HEK293 (cell line): ENCODE measurements at regions not wholly inside any gene's neighbourhood (a gene's known extent, or its start where the extent isn't known, plus 50 kb on each side); places are given as distances from the start of the nearest gene placed in this dataset.

Source experiments
- CTCF ChIA-PET: fragments of 350-600 bp; formaldehyde crosslinking; extraction: SDS; loops from one replicate; lab custom pipeline; 2021; ENCODE audit warnings: antibody characterized with exemption; lab: Yijun Ruan, JAX
- POLR2A ChIA-PET: fragments of 300-600 bp; formaldehyde crosslinking; extraction: SDS; loops from one replicate; lab custom pipeline; 2020; ENCODE audit warnings: antibody characterized with exemption, inconsistent platforms; lab: Yijun Ruan, JAX
- H3K27ac ChIP-seq: fragments of 200-500 bp; sonication (Bioruptor generic); 2 replicates; pipeline ENCODE4 v1.5.1; 2014; ENCODE audit warnings: low read depth, low read length, control low read depth, inconsistent platforms; ENCODE audit errors: extremely low read depth
- H3K36me3 ChIP-seq, 2 experiments: fragments of 200-500 bp in 1 of 2; sonication (Bioruptor generic) in 1 of 2; 1 replicate in 1 of 2; 2 replicates in 1 of 2; pipeline ENCODE4 v1.5.1; 2014 to 2017; ENCODE audit warnings: inconsistent platforms in 2 of 2, low read length in 2 of 2; ENCODE audit not compliant: control insufficient read depth in 2 of 2, insufficient read depth in 1 of 2
- H3K4me1 ChIP-seq: fragments of 200-500 bp; sonication (Bioruptor generic); 2 replicates; pipeline ENCODE4 v1.5.1; 2014; ENCODE audit warnings: mild to moderate bottlenecking, low read length, inconsistent platforms; ENCODE audit not compliant: control insufficient read depth, insufficient read depth
- H3K4me3 ChIP-seq: 2 replicates; pipeline ENCODE4 v1.5.1; 2011; ENCODE audit warnings: low read depth, mild to moderate bottlenecking, control low read depth, low read length, moderate library complexity
- H3K9me3 ChIP-seq: fragments of 200-500 bp; sonication (Bioruptor generic); 2 replicates; pipeline ENCODE4 v1.5.1; 2014; ENCODE audit warnings: low read depth, low read length, inconsistent platforms; ENCODE audit not compliant: control insufficient read depth, insufficient read depth
- BCL11B ChIP-seq: fragments of 450-650 bp; formaldehyde crosslinking; IDR thresholded peaks from 2 replicates; pipeline ENCODE4 v1.5.1; 2016; ENCODE audit warnings: low read depth, missing biosample characterization, missing genetic modification characterization
- GLI4 ChIP-seq: fragments of 450-650 bp; formaldehyde crosslinking; IDR thresholded peaks from 2 replicates; pipeline ENCODE4 v1.5.1; 2016; ENCODE audit warnings: missing biosample characterization, missing genetic modification characterization
- HIC1 ChIP-seq: fragments of 450-650 bp; formaldehyde crosslinking; IDR thresholded peaks from 2 replicates; pipeline ENCODE4 v1.5.1; 2016; ENCODE audit warnings: missing biosample characterization, missing genetic modification characterization
- REST ChIP-seq: fragments of 450-650 bp; formaldehyde crosslinking; IDR thresholded peaks from 2 replicates; pipeline ENCODE4 v1.5.1; 2016; ENCODE audit warnings: missing biosample characterization, missing genetic modification characterization
- SCRT2 ChIP-seq: fragments of 450-650 bp; formaldehyde crosslinking; IDR thresholded peaks from 2 replicates; pipeline ENCODE4 v1.5.1; 2016; ENCODE audit warnings: missing biosample characterization, missing genetic modification characterization
- ZFP3 ChIP-seq: fragments of 450-650 bp; formaldehyde crosslinking; IDR thresholded peaks from 2 replicates; pipeline ENCODE4 v1.5.1; 2016; ENCODE audit warnings: low read depth, missing biosample characterization, missing genetic modification characterization
- ZFP37 ChIP-seq: fragments of 450-650 bp; formaldehyde crosslinking; IDR thresholded peaks from 2 replicates; pipeline ENCODE4 v1.5.1; 2016; ENCODE audit warnings: missing biosample characterization, missing genetic modification characterization
- ZNF121 ChIP-seq: fragments of 450-650 bp; formaldehyde crosslinking; IDR thresholded peaks from 2 replicates; pipeline ENCODE4 v1.5.1; 2016; ENCODE audit warnings: missing biosample characterization, missing genetic modification characterization
- ZNF23 ChIP-seq: fragments of 450-650 bp; formaldehyde crosslinking; IDR thresholded peaks from 2 replicates; pipeline ENCODE4 v1.5.1; 2016; ENCODE audit warnings: missing biosample characterization, missing genetic modification characterization, borderline replicate concordance
- ZNF266 ChIP-seq: fragments of 450-650 bp; formaldehyde crosslinking; IDR thresholded peaks from 2 replicates; pipeline ENCODE4 v1.5.1; 2016; ENCODE audit warnings: missing biosample characterization, missing genetic modification characterization, low read depth
- ZNF544 ChIP-seq: fragments of 450-650 bp; formaldehyde crosslinking; IDR thresholded peaks from 2 replicates; pipeline ENCODE4 v1.5.0; 2017; ENCODE audit warnings: missing biosample characterization, missing genetic modification characterization
- ZNF600 ChIP-seq: fragments of 450-650 bp; formaldehyde crosslinking; IDR thresholded peaks from 2 replicates; pipeline ENCODE4 v1.5.1; 2016; ENCODE audit warnings: missing biosample characterization, missing genetic modification characterization
- ZNF610 ChIP-seq: fragments of 450-650 bp; formaldehyde crosslinking; IDR thresholded peaks from 2 replicates; pipeline ENCODE4 v1.5.1; 2016; ENCODE audit warnings: missing biosample characterization, missing genetic modification characterization, borderline replicate concordance
- ZNF621 ChIP-seq: fragments of 450-650 bp; formaldehyde crosslinking; IDR thresholded peaks from 2 replicates; pipeline ENCODE4 v1.5.1; 2017; ENCODE audit warnings: missing biosample characterization, missing genetic modification characterization
- ZNF623 ChIP-seq: fragments of 450-650 bp; formaldehyde crosslinking; IDR thresholded peaks from 2 replicates; pipeline ENCODE4 v1.5.1; 2016; ENCODE audit warnings: missing biosample characterization, missing genetic modification characterization
- ZNF629 ChIP-seq: fragments of 450-650 bp; formaldehyde crosslinking; IDR thresholded peaks from 2 replicates; pipeline ENCODE4 v1.5.1; 2017; ENCODE audit warnings: missing biosample characterization, missing genetic modification characterization
- ZNF776 ChIP-seq: fragments of 450-650 bp; formaldehyde crosslinking; IDR thresholded peaks from 2 replicates; pipeline ENCODE4 v1.5.0; 2017; ENCODE audit warnings: missing biosample characterization, missing genetic modification characterization, borderline replicate concordance
- ZNF777 ChIP-seq: fragments of 450-650 bp; formaldehyde crosslinking; IDR thresholded peaks from 2 replicates; pipeline ENCODE4 v1.5.1; 2017; ENCODE audit warnings: missing biosample characterization, missing genetic modification characterization, borderline replicate concordance
- ZSCAN16 ChIP-seq: fragments of 450-650 bp; formaldehyde crosslinking; IDR thresholded peaks from 2 replicates; pipeline ENCODE4 v1.5.1; 2016; ENCODE audit warnings: missing biosample characterization, missing genetic modification characterization
- TF ChIP-seq, protein P1 (sequence below): fragments of 450-650 bp; IDR thresholded peaks from 2 replicates; pipeline ENCODE4 v1.5.1; 2018; ENCODE audit warnings: missing biosample characterization, mild to moderate bottlenecking, missing genetic modification characterization

GRCh38 chr3:26556637-26557036, 65.9 kb upstream of the LRRC3B start (continued):
- TF ChIP-seq ZNF23 (no peak), BCL11B (tag by site-specific recombination) (no peak), ZNF777 (tag by site-specific recombination) (no peak), HIC1 (tag by site-specific recombination) (no peak), ZFP3 (tag by site-specific recombination) (no peak), ZNF629 (tag by site-specific recombination) (no peak)
- TF ChIP-seq, all 188 proteins: peak for 0

- ChIA-PET CTCF (interaction anchor here (0.6 kb wide), 1 partner anchor 130 kb away, joined by 4 read pairs; no protein-coding TSS in a partner anchor), POLR2A (no interaction called here)
- TF ChIP-seq ZNF621 (tag by site-specific recombination) (no peak), ZNF121 (no peak), ZNF266 (no peak), ZNF623 (tag by site-specific recombination) (no peak), ZNF610 (tag by site-specific recombination) (no peak), HIC1 (tag by site-specific recombination) (no peak), ZNF776 (tag by site-specific recombination) (no peak), ZNF600 (tag by site-specific recombination) (no peak), ZSCAN16 (tag by site-specific recombination) (no peak), SCRT2 (tag by site-specific recombination) (no peak), ZFP37 (tag by site-specific recombination) (no peak)
- TF ChIP-seq, protein P1, sequence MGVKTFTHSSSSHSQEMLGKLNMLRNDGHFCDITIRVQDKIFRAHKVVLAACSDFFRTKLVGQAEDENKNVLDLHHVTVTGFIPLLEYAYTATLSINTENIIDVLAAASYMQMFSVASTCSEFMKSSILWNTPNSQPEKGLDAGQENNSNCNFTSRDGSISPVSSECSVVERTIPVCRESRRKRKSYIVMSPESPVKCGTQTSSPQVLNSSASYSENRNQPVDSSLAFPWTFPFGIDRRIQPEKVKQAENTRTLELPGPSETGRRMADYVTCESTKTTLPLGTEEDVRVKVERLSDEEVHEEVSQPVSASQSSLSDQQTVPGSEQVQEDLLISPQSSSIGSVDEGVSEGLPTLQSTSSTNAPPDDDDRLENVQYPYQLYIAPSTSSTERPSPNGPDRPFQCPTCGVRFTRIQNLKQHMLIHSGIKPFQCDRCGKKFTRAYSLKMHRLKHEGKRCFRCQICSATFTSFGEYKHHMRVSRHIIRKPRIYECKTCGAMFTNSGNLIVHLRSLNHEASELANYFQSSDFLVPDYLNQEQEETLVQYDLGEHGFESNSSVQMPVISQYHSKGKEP (tag by site-specific recombination): no peak
- H3K9me3 ChIP-seq: no peaks in the 10 kb centered on the region
- no peaks in the 10 kb centered on the region for H3K4me1 ChIP-seq
- no peak overlapping the region for H3K27ac ChIP-seq
- H3K36me3 ChIP-seq: no peaks in the 10 kb centered on the region
- H3K4me3 ChIP-seq: no peak overlapping the region
Observed at GRCh38 chr3:26558257-26558656, 64.3 kb upstream of the LRRC3B start.

- no peaks in the 10 kb centered on the region for H3K36me3 ChIP-seq
- no peak overlapping the region for H3K4me3 ChIP-seq
- no peaks in the 10 kb centered on the region for H3K9me3 ChIP-seq
- H3K27ac ChIP-seq: no peak overlapping the region
- ChIA-PET CTCF (no interaction called here), POLR2A (no interaction called here)
- TF ChIP-seq REST (tag by site-specific recombination) (no peak), ZNF544 (tag by site-specific recombination) (no peak), GLI4 (tag by site-specific recombination) (no peak)
- no peaks in the 10 kb centered on the region for H3K4me1 ChIP-seq
Observed at GRCh38 chr3:26559227-26559626, 63.3 kb upstream of the LRRC3B start.
